ENCODE measurements at regions not wholly inside any gene's neighbourhood (a gene's known extent, or its start where the extent isn't known, plus 50 kb on each side); places are given as distances from the start of the nearest gene placed in this dataset.

GRCh38 chr13:61916483-61916882 lies 500.8 kb upstream of the PCDH20 start:
- TF ChIP-seq EZH2 (IDR thresholded peaks at IDR 0.05) (no peak), POLR2AphosphoS5 (IDR thresholded peaks at IDR 0.05; ENCODE audit: borderline replicate concordance, low read depth, low read length) (no peak)
